PC-3 (cell line): ENCODE measurements at regions not wholly inside any gene's neighbourhood (a gene's known extent, or its start where the extent isn't known, plus 50 kb on each side); places are given as distances from the start of the nearest gene placed in this dataset.

Experiments
- ATAC-seq: fragments of 200-7000 bp; cut with Tn5 transposase; 2 replicates; pipeline ENCODE4 v1.9.1; 2020; ENCODE audit warnings: mild to moderate bottlenecking, moderate library complexity
- BruUV-seq: library from RNA; stranded (reverse); fragments of 400-500 nt; replicated peaks from 2 replicates; lab custom pipeline; 2021; lab: Mats Ljungman, UMichigan
- CTCF ChIA-PET: fragments of 300-600 bp; sonication (Branson Sonifier 250); formaldehyde crosslinking; loops from one replicate; lab custom pipeline; 2022; ENCODE audit warnings: antibody characterized with exemption; lab: Charles Lee
- POLR2A ChIA-PET: fragments of 300-600 bp; sonication (Branson Sonifier 250); formaldehyde crosslinking; loops from one replicate; lab custom pipeline; 2022; ENCODE audit warnings: antibody characterized with exemption; ENCODE audit not compliant: unreplicated experiment; lab: Charles Lee
- DNase-seq: peaks from one replicate; pipeline ENCODE4 v3.0.0-alpha.2; 2015
- H2AFZ ChIP-seq: fragments of 300-600 bp; sonication (generic); 2 replicates; pipeline ENCODE4 v1.6.0; 2016; ENCODE audit warnings: antibody characterized with exemption, low read length
- H3F3A ChIP-seq: fragments of 300-600 bp; sonication (generic); one replicate; pipeline ENCODE4 v1.6.0; 2017; ENCODE audit warnings: antibody characterized with exemption, low read length, control low read depth, mild to moderate bottlenecking; ENCODE audit not compliant: unreplicated experiment
- H3K27ac ChIP-seq: fragments of 300-600 bp; sonication (generic); 2 replicates; pipeline ENCODE4 v1.5.1; 2016; ENCODE audit warnings: mild to moderate bottlenecking, low read length
- H3K27me3 ChIP-seq: fragments of 300-600 bp; sonication (generic); 2 replicates; pipeline ENCODE4 v1.6.1; 2016; ENCODE audit warnings: low read length, mixed read lengths
- H3K36me3 ChIP-seq: fragments of 300-600 bp; sonication (generic); 2 replicates; pipeline ENCODE4 v1.6.1; 2016; ENCODE audit warnings: low read depth, mixed run types, low read length, mixed read lengths
- H3K4me1 ChIP-seq: fragments of 300-600 bp; sonication (generic); 2 replicates; pipeline ENCODE4 v1.5.1; 2016; ENCODE audit warnings: low read length; ENCODE audit not compliant: insufficient read depth
- H3K4me2 ChIP-seq: fragments of 300-600 bp; sonication (generic); 2 replicates; pipeline ENCODE4 v1.6.0; 2016; ENCODE audit warnings: low read length
- H3K4me3 ChIP-seq: fragments of 300-600 bp; sonication (generic); 2 replicates; pipeline ENCODE4 v1.5.1; 2016; ENCODE audit warnings: mild to moderate bottlenecking, low read length, mixed read lengths
- H3K79me2 ChIP-seq: fragments of 300-600 bp; sonication (generic); 2 replicates; pipeline ENCODE4 v1.6.1; 2017; ENCODE audit warnings: low read length, mixed read lengths
- H3K9ac ChIP-seq: fragments of 300-600 bp; sonication (generic); 2 replicates; pipeline ENCODE4 v1.6.0; 2016; ENCODE audit warnings: mild to moderate bottlenecking, low read length
- H3K9me2 ChIP-seq: fragments of 300-600 bp; sonication (generic); replicated peaks from 2 replicates; pipeline ENCODE4 v1.6.1; 2016; ENCODE audit warnings: mixed run types, low read length, mixed read lengths
- H3K9me3 ChIP-seq: fragments of 300-600 bp; sonication (generic); 2 replicates; pipeline ENCODE4 v1.6.1; 2016; ENCODE audit warnings: low read length, mixed read lengths
- H4K20me1 ChIP-seq: fragments of 300-600 bp; sonication (generic); 2 replicates; pipeline ENCODE4 v1.6.1; 2016; ENCODE audit warnings: low read length, mixed read lengths
- EZH2 ChIP-seq: fragments of 300-600 bp; sonication (generic); IDR thresholded peaks from one replicate; pipeline ENCODE4 v1.6.1; 2017; ENCODE audit warnings: antibody characterized with exemption, mild to moderate bottlenecking, low read length; ENCODE audit not compliant: unreplicated experiment
- EZH2phosphoT487 ChIP-seq: fragments of 300-600 bp; sonication (generic); IDR thresholded peaks from 2 replicates; pipeline ENCODE4 v1.6.1; 2018; ENCODE audit warnings: mild to moderate bottlenecking, antibody characterized with exemption, low read length, borderline replicate concordance
- intact Hi-C: fragments of 100-400 bp; cut with micrococcal nuclease; formaldehyde crosslinking; loops from 2 replicates; pipeline ENCODE4 v1.9.0; 2023
- TF ChIP-seq, protein P1 (sequence below): fragments of 300-600 bp; sonication (generic); conservative IDR thresholded peaks from 2 replicates; pipeline ENCODE4 v1.5.1; 2017; ENCODE audit warnings: antibody characterized with exemption, low read depth, mild to moderate bottlenecking, low read length

DNA sequence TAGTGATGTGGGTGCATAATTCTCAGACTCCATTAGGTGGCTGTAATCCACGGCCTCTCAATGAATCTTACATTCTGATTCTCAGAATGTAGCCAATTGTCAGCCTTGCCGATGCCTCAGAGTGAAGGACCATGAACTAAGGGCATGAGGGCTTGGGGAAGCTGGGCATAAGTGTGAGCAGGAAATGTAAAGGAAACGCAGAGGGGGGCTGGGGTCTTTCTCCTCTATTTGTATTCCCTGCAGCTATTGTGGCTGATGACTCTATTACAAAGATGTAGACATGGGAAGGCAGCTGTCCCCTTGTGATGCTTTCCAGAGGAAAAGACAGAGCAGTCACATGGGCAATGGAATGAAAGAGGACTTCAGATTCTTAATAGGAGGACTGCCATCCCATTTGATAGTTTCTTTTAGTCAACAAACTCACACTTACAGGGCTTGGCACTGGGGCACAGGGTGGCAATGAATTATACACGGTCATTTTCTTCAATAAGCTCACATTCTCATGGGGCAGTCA is 353.2 kb upstream of the PKDCC start:
- H3K27ac ChIP-seq = no peak overlapping the region
- H2AFZ ChIP-seq = no peak overlapping the region
- ATAC-seq (no peak), DNase-seq (no peak)
- no peak overlapping the region for H3K4me2 ChIP-seq
- ChIA-PET POLR2A (no interaction called here), CTCF (no interaction called here)
- H3K79me2 ChIP-seq = no peaks in the 10 kb centered on the region
- H4K20me1 ChIP-seq = no peaks in the 10 kb centered on the region
- intact Hi-C loops = loop anchor here (5.0 kb wide), 1 partner anchor 737 kb away; no protein-coding TSS in a partner anchor
- H3K36me3 ChIP-seq = no peaks in the 10 kb centered on the region
- no peaks in the 10 kb centered on the region for H3F3A ChIP-seq
- BruUV-seq = no TSS peak
- H3K27me3 ChIP-seq = peaks cover 39% of the 10 kb centered on the region
- H3K4me1 ChIP-seq = no peaks in the 10 kb centered on the region
- H3K9me2 ChIP-seq = no peaks in the 10 kb centered on the region
- no peaks in the 10 kb centered on the region for H3K9me3 ChIP-seq
- no peak overlapping the region for H3K9ac ChIP-seq
- H3K4me3 ChIP-seq = no peak overlapping the region
- TF ChIP-seq EZH2phosphoT487 (no peak), EZH2 (no peak)
- TF ChIP-seq, protein P1, sequence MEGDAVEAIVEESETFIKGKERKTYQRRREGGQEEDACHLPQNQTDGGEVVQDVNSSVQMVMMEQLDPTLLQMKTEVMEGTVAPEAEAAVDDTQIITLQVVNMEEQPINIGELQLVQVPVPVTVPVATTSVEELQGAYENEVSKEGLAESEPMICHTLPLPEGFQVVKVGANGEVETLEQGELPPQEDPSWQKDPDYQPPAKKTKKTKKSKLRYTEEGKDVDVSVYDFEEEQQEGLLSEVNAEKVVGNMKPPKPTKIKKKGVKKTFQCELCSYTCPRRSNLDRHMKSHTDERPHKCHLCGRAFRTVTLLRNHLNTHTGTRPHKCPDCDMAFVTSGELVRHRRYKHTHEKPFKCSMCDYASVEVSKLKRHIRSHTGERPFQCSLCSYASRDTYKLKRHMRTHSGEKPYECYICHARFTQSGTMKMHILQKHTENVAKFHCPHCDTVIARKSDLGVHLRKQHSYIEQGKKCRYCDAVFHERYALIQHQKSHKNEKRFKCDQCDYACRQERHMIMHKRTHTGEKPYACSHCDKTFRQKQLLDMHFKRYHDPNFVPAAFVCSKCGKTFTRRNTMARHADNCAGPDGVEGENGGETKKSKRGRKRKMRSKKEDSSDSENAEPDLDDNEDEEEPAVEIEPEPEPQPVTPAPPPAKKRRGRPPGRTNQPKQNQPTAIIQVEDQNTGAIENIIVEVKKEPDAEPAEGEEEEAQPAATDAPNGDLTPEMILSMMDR = no peak

- DNase-seq (no peak), ATAC-seq (no peak)
- Histone ChIP-seq H3K4me3 (no peak overlapping the region), H3K27ac (no peak overlapping the region), H4K20me1 (no peaks in the 10 kb centered on the region), H3K4me2 (no peak overlapping the region), H3K79me2 (no peaks in the 10 kb centered on the region), H3K4me1 (no peaks in the 10 kb centered on the region), H3K9me2 (no peaks in the 10 kb centered on the region), H3K36me3 (no peaks in the 10 kb centered on the region), H3K9ac (no peak overlapping the region), H3F3A (no peaks in the 10 kb centered on the region), H3K27me3 (peaks cover 37% of the 10 kb centered on the region), H3K9me3 (no peaks in the 10 kb centered on the region), H2AFZ (no peak overlapping the region)
- intact Hi-C loops = loop anchor here (5.0 kb wide), 1 partner anchor 738 kb away; no protein-coding TSS in a partner anchor
- no TSS peak for BruUV-seq
- ChIA-PET CTCF (interaction anchor here (0.6 kb wide), 1 partner anchor 890 kb away, joined by 4 read pairs; no protein-coding TSS in a partner anchor), POLR2A (no interaction called here)
- TF ChIP-seq EZH2 (no peak), EZH2phosphoT487 (no peak)
- TF ChIP-seq, protein P1 = no peak
Measured at GRCh38 chr2:41695198-41696113, 352.4 kb upstream of the PKDCC start.

GRCh38 chr2:41697389-41697788 is 350.4 kb upstream of the PKDCC start:
- Histone ChIP-seq H3F3A (no peaks in the 10 kb centered on the region), H3K4me2 (no peak overlapping the region), H3K9ac (no peak overlapping the region), H3K4me3 (no peak overlapping the region), H3K4me1 (no peaks in the 10 kb centered on the region), H3K79me2 (no peaks in the 10 kb centered on the region), H3K9me2 (no peaks in the 10 kb centered on the region), H3K36me3 (no peaks in the 10 kb centered on the region), H3K9me3 (no peaks in the 10 kb centered on the region), H2AFZ (no peak overlapping the region), H3K27me3 (peaks cover 33% of the 10 kb centered on the region), H3K27ac (no peak overlapping the region), H4K20me1 (no peaks in the 10 kb centered on the region)
- DNase-seq (no peak), ATAC-seq (no peak)
- CTCF ChIA-PET = no interaction called here
- TF ChIP-seq EZH2phosphoT487 (no peak), EZH2 (no peak)
- TF ChIP-seq, protein P1 = no peak
- intact Hi-C loops = loop anchor here (5.0 kb wide), 1 partner anchor 740 kb away; no protein-coding TSS in a partner anchor
- POLR2A ChIA-PET = no interaction called here
- no TSS peak for BruUV-seq
